Smooth muscle cell of the brain vasculature (primary cell): ENCODE measurements at regions not wholly inside any gene's neighbourhood (a gene's known extent, or its start where the extent isn't known, plus 50 kb on each side); places are given as distances from the start of the nearest gene placed in this dataset.
"Not testable (repeated sequence)": the region's sequence is repeated elsewhere in the genome, so short reads cannot be mapped to it uniquely, and the experiment has no call there.

Experiments used
- DNase-seq: peaks from one replicate; pipeline ENCODE4 v3.0.0-alpha.2; 2012; ENCODE audit warnings: low read depth, low spot score

DNA sequence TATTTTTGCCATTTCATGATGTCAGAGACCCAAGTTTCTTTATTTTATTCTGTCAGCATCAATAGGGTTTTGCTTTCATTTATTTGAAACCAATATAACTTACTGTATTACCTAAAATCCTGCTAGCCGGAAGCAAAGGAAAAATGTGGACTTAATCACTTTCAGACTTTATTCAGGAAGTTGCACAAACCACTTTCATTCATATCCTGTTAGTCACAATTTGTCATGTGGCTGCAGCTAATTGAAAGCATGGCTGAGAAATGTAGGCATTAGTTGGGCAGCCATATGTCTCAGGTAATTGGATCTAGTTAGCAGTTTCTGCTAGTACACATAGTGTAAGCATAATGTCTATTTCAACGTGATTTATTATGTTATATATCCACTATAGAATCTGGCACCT lies 462.3 kb upstream of the SGO1 start:
- no peak for DNase-seq

DNA sequence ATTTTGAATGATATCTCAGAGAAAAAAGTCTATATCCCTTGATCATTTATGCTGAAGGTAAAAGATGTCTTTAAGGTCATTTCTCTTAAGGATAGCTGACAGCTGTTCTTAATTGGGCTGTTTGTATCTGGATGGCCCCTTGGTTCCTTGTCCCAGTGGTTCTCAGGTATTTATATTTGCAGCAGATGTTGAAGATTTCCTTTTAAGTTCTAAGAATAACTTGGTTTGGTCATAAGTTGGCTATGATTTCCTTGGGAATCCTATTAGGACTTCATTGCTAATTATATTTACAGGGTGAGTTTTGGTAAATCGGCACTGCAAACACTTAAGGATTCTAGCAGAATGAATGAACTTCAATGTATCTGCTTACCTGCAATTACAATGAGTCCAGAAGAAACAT lies 460.4 kb upstream of the SGO1 start:
- DNase-seq, result no peak

DNA sequence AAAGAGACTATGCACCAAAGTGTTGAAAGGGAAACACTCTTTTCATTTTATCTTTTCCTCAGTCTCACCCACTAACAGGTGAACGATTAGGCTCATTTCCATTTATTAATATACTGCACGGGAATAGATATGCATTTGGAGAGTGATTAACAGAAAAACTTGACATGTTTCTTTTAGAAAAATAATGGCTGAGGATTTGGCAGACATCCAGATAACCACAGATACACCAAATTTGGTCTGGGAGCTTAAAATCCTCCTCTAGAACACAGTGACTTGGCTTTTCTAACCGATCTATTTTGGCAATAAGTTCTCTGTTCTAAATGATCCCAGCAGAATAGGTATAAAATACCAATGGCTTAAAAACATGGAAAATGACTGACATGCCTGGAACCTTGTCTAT lies 459.3 kb upstream of the SGO1 start:
- no peak for DNase-seq

DNA sequence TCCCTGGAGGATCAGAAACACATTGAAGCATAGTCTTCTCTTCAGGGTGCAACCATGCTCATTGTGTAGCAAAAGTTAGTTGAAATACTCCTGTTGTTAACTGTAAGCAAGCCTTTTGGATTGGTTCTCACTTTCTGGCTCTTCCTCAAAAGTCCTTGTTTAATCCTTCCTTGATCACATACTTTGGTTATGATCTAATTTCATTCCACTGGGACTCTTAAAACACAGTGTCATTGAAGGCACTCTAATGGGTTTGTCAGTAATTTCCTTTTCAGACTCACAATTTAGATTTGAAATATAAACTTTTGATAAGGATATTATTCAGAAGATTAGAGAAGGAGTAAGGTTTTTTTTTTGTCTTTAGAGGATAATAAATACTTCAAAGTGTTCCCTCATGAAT lies 451.7 kb upstream of the SGO1 start:
- DNase-seq, result no peak

DNA sequence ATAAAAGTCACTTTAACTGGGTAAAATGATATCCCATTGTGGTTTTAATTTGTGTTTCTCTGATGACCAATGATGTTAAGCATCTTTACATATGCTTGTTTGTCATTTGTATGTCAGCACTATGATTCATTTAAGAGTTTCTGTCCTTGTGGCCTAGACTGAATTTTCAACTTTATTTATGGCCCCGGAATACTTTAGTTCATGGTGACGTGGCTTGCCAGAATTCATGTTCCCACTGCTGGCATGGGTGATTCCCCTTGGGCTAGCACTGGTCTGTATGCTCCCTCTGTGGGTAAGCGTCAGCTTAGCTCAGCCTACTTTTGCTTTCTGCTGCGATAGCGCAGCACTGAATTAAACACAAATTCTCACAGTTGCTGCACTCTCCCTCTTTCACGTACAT lies 436.3 kb upstream of the SGO1 start:
- no peak for DNase-seq

- not testable (repeated sequence) for DNase-seq
Measured at GRCh38 chr3:20618621-20619020, 432.6 kb upstream of the SGO1 start.

DNA sequence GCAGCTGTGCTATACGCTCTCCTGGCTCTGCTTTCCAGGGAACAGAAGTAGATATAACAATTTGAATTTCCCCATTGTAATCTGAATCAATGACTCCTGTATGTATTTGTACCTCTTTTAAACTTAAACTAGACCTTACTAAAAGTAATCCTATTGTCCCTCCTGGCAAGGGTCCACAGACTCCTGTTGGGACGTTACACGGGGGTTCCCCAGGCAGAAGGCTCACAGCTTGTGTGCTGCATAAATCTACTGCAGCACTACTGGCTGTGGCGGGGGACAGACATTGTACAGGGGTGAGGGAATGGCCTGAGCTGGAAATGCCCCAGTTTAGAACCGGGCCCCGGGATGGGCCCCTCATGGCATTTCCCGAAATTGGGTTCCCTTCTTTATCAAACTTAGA lies 432.2 kb upstream of the SGO1 start:
- not testable (repeated sequence) for DNase-seq

GRCh38 chr3:20615982-20616381 lies 430.0 kb upstream of the SGO1 start:
- not testable (repeated sequence) for DNase-seq

DNA sequence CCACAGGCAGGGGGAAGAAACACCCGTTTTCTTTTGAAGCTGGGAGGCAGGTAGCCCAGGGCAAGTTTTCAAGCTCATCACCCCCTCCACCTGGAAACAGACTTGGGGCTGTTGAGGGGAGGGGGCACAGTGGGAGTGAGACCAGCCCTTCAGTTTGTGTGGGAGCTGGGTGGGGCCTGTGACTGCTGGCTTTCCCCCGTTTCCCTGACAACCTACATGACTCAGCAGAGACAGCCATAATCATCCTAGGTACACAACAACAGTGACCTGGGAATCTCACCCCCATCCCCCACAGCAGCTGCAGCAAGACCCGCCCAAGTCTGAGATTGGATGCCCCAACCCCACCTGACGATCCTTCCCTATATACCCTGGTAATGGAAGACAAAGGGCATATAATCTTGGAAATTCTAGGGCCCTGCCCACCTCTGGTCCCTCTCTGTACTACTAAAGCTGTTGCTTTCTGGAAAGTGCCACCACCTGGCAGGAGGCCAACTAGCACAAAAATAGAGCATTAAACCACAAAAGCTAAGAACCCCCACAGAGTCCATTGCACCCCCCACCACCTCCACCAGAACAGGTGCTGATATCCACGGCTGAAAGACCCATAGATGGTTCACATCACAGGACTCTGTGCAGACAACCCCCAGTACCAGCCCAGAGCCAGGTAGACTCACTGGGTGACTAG lies 422.2 kb upstream of the SGO1 start:
- DNase-seq, result no peak

GRCh38 chr3:20604659-20605058 lies 418.7 kb upstream of the SGO1 start:
- no peak for DNase-seq

DNA sequence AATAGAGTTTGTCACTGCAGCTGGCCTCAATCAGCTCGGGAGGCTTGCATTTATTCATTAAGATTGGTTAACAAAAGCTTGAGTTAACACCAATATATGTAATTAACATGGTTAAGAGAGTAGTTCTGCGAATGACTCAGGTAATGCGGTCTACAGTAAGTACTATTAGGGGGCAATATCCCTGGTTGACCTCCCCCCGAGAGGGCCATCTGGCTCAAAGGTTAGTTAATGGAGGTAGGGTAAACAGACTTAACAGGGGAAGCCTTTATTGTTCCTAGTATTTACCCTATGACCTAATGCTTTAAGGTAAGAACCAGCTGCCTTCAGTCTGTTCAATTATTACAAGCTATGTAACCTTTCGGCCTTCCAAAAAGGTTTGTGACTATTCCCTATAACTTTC lies 403.3 kb upstream of the SGO1 start:
- DNase-seq, result no peak

- no peak for DNase-seq
Measured at GRCh38 chr3:20588781-20589180, 402.8 kb upstream of the SGO1 start.

GRCh38 chr3:20583648-20584047 lies 397.6 kb upstream of the SGO1 start:
- DNase-seq, result no peak

- no peak for DNase-seq
Measured at GRCh38 chr3:20576228-20576627, 390.2 kb upstream of the SGO1 start.

- no peak for DNase-seq
Measured at GRCh38 chr3:20575146-20575545, 389.1 kb upstream of the SGO1 start.

GRCh38 chr3:20574746-20575145 lies 388.7 kb upstream of the SGO1 start:
- no peak for DNase-seq

DNA sequence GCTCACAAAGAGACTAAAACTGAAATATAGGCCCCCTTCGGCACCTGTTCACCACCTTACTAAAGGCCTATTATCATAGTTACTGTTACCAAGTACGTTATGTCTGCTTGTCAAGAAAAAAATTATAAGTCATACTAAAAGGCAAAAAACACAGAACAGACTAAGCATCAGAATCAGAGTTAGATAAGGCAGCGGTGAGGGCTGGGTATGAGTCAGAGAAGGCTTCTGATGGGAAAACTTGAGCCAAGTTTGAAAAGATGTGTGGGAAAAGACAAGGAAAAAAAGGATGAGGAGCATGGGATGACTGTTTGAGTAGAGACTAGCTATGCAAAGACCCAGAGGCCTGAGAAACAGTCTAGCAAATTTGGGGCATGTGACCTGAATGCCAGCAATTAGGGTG lies 387.2 kb upstream of the SGO1 start:
- DNase-seq, result no peak

GRCh38 chr3:20572473-20572872 lies 386.5 kb upstream of the SGO1 start:
- DNase-seq, result no peak

DNA sequence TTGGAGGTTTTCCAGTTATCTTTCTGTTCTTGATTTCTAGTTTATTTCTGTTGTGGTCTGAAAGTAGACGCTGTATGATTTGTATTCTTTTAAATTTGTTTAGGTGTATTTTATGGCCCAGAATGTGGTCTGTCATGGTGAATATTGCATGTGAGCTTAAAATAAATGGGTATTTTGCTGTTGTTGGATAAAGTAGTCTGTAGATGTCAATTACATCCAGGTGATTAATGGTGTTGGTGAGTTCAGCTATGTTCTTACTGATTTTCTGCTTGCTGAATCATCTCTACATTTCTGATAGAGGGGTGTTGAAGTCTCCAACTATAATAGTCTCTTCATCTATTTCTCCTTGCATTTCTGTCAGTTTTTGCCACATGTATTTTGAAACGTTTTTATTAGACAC lies 383.3 kb upstream of the SGO1 start:
- no peak for DNase-seq

DNA sequence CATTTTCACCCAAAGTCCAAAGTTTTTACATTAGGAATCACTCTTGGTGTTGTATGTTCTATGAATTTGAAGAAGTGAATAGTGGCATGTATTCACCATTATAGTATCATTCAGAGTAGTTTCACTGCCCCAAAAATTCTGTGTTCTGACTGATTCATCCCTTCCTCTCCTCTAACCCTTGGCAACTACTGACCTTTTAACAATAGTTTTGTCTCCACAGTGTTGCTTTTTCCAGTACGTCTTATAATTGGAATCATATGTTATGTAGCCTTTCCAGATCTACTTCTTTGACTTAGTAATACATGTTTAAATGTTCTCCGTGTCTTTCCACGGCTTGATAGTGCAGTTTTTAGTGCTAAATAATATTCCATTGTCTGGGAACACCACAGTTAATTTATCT lies 379.0 kb upstream of the SGO1 start:
- no peak for DNase-seq

GRCh38 chr3:20563985-20564384 lies 378.0 kb upstream of the SGO1 start:
- no peak for DNase-seq

DNA sequence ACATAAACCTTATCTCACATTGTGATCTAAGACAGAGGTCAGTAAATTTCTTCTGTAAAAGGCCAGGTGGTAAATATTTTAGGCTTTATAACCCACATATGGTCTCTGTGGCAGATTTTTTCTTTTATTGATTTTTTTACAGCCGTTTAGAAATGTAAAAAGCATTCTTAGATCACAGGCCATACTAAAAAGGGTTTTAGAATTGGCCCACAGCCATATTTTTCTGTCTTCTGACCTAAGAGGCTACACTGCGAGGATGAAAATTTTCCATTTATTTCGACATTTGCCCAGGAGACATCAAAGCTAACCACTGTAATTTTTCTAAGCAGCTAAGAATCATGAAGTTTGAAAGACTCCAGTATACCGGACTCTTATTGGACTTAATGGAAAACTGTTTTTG lies 377.2 kb upstream of the SGO1 start:
- no peak for DNase-seq

GRCh38 chr3:20561166-20561565 lies 375.2 kb upstream of the SGO1 start:
- no peak for DNase-seq

GRCh38 chr3:20560446-20560845 lies 374.4 kb upstream of the SGO1 start:
- DNase-seq, result not testable (repeated sequence)
